SW 1271 (cell line): ENCODE measurements at regions not wholly inside any gene's neighbourhood (a gene's known extent, or its start where the extent isn't known, plus 50 kb on each side); places are given as distances from the start of the nearest gene placed in this dataset.
"Not testable (repeated sequence)": the region's sequence is repeated elsewhere in the genome, so short reads cannot be mapped to it uniquely, and the experiment has no call there.

Experiments
- DNase-seq, 2 experiments: peaks; one replicate each; lab custom pipeline; 2025; lab: John Stamatoyannopoulos, UW

GRCh38 chr15:25624504-25625177 is 185.8 kb upstream of the UBE3A start:
- DNase-seq = no peak

GRCh38 chr15:25623708-25624107 is 184.9 kb upstream of the UBE3A start:
- DNase-seq = no peak

- no peak for DNase-seq
These were observed 181.6 kb upstream of the UBE3A start for GRCh38 chr15:25620466-25620865.

GRCh38 chr15:25619761-25620160 is 180.9 kb upstream of the UBE3A start:
- DNase-seq = no peak

- no peak for DNase-seq
These were observed 180.3 kb upstream of the UBE3A start for GRCh38 chr15:25619076-25619475.

GRCh38 chr15:25618161-25618560 is 179.3 kb upstream of the UBE3A start:
- DNase-seq = no peak

- DNase-seq = no peak
These were observed 177.6 kb upstream of the UBE3A start for GRCh38 chr15:25616471-25616870.

- DNase-seq = no peak
These were observed 174.3 kb upstream of the UBE3A start for GRCh38 chr15:25613134-25613533.

- DNase-seq = no peak
These were observed 172.8 kb upstream of the UBE3A start for GRCh38 chr15:25611603-25612002.

- DNase-seq = no peak
These were observed 170.5 kb upstream of the UBE3A start for GRCh38 chr15:25609371-25609770.

- DNase-seq = no peak
These were observed 170.1 kb upstream of the UBE3A start for GRCh38 chr15:25608926-25609325.

- DNase-seq = no peak
These were observed 166.3 kb upstream of the UBE3A start for GRCh38 chr15:25605151-25605550.

- no peak for DNase-seq
These were observed 161.9 kb upstream of the UBE3A start for GRCh38 chr15:25600751-25601150.

- no peak for DNase-seq
These were observed 158.7 kb upstream of the UBE3A start for GRCh38 chr15:25597571-25597970.

GRCh38 chr15:25596644-25597562 is 158.1 kb upstream of the UBE3A start:
- DNase-seq = no peak

GRCh38 chr15:25587616-25588340 is 149.0 kb upstream of the UBE3A start:
- no peak for DNase-seq

- DNase-seq = no peak
These were observed 144.1 kb upstream of the UBE3A start for GRCh38 chr15:25582886-25583285.

- DNase-seq = no peak
These were observed 140.3 kb upstream of the UBE3A start for GRCh38 chr15:25579127-25579526.

- DNase-seq = no peak
These were observed 133.4 kb upstream of the UBE3A start for GRCh38 chr15:25572191-25572590.

GRCh38 chr15:25568751-25569150 is 129.9 kb upstream of the UBE3A start:
- DNase-seq = no peak

- not testable (repeated sequence) for DNase-seq
These were observed 127.7 kb upstream of the UBE3A start for GRCh38 chr15:25566545-25566944.

- DNase-seq = no peak
These were observed 126.8 kb upstream of the UBE3A start for GRCh38 chr15:25565470-25566264.
